Epithelial cell of proximal tubule (primary cell): ENCODE measurements at regions not wholly inside any gene's neighbourhood (a gene's known extent, or its start where the extent isn't known, plus 50 kb on each side); places are given as distances from the start of the nearest gene placed in this dataset.

Source experiments
- DNase-seq: peaks from one replicate; pipeline ENCODE4 v3.0.0-alpha.2; 2011; ENCODE audit warnings: low read depth
- H3K4me3 ChIP-seq: 2 replicates; pipeline ENCODE4 v1.5.1; 2011; ENCODE audit warnings: low read depth, mild to moderate bottlenecking, low read length
- CTCF ChIP-seq: conservative IDR thresholded peaks from 2 replicates; pipeline ENCODE4 v1.5.1; 2012; ENCODE audit warnings: low read depth, mild to moderate bottlenecking, low read length

- H3K4me3 ChIP-seq, result no peak overlapping the region
- no peak for TF ChIP-seq CTCF
- DNase-seq, result no peak
Observed at GRCh38 chr5:61697809-61698558, 365.9 kb downstream of the ZSWIM6 start.

GRCh38 chr5:61701877-61702602 lies 370.0 kb downstream of the ZSWIM6 start:
- H3K4me3 ChIP-seq, result no peak overlapping the region
- no peak for DNase-seq
- no peak for TF ChIP-seq CTCF

GRCh38 chr5:61702784-61703183 lies 370.7 kb downstream of the ZSWIM6 start:
- DNase-seq, result no peak
- TF ChIP-seq CTCF, result no peak
- H3K4me3 ChIP-seq, result no peak overlapping the region

GRCh38 chr5:61704289-61704688 lies 372.2 kb downstream of the ZSWIM6 start:
- TF ChIP-seq CTCF, result no peak
- no peak for DNase-seq
- H3K4me3 ChIP-seq, result no peak overlapping the region

GRCh38 chr5:61706751-61707150 lies 374.7 kb downstream of the ZSWIM6 start:
- DNase-seq, result no peak
- no peak for TF ChIP-seq CTCF
- no peak overlapping the region for H3K4me3 ChIP-seq

- H3K4me3 ChIP-seq, result no peak overlapping the region
- no peak for DNase-seq
- no peak for TF ChIP-seq CTCF
Observed at GRCh38 chr5:61719124-61719523, 387.1 kb downstream of the ZSWIM6 start.

GRCh38 chr5:61720829-61721228 lies 388.8 kb downstream of the ZSWIM6 start:
- no peak overlapping the region for H3K4me3 ChIP-seq
- DNase-seq, result no peak
- TF ChIP-seq CTCF, result no peak
